ENCODE measurements at regions not wholly inside any gene's neighbourhood (a gene's known extent, or its start where the extent isn't known, plus 50 kb on each side); places are given as distances from the start of the nearest gene placed in this dataset.

DNA sequence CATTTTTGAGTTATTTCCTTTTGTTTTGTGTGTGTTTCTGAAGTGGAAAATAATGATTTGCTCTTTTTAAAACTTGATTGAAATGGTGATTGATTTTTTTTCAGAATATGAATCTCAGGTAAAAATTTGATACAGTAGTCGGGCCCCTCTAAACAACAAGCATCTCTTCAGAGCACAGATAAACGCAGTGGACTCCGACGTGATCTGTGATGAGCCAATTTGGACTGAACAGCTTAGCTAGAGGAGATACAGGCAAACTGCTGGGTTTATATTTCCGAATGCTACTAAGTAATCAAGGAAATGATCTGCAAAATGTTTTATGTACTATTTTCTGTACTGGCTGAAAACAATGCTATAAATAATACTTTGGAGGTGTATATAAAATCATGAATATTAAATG, 705.7 kb upstream of the RGS18 start:
- Histone ChIP-seq H3K9me2 (ENCODE audit: insufficient read depth, low read length) (no peaks in the 10 kb centered on the region), H2AFZ (ENCODE audit: low read length) (no peak overlapping the region), H3K79me2 (ENCODE audit: insufficient read depth, low read depth, low read length) (no peaks in the 10 kb centered on the region), H3K9me3 (ENCODE audit: low read length) (no peaks in the 10 kb centered on the region), H3K27ac (ENCODE audit: low read depth, low read length, poor library complexity, severe bottlenecking) (no peak overlapping the region), H3K4me1 (ENCODE audit: insufficient read depth, low read length, poor library complexity, severe bottlenecking) (no peaks in the 10 kb centered on the region), H4K20me1 (ENCODE audit: insufficient read depth, low read length) (no peaks in the 10 kb centered on the region), H3K4me2 (ENCODE audit: low read length) (no peak overlapping the region), H3K4me3 (ENCODE audit: low read depth, low read length, poor library complexity, severe bottlenecking) (no peak overlapping the region), H3K36me3 (ENCODE audit: insufficient read depth, low read length) (no peaks in the 10 kb centered on the region)
- no peak for DNase-seq (ENCODE audit: low spot score)
- no TSS peak for BruUV-seq (replicated peaks)
- POLR2A ChIA-PET: no interaction called here
- TF ChIP-seq, protein P1, sequence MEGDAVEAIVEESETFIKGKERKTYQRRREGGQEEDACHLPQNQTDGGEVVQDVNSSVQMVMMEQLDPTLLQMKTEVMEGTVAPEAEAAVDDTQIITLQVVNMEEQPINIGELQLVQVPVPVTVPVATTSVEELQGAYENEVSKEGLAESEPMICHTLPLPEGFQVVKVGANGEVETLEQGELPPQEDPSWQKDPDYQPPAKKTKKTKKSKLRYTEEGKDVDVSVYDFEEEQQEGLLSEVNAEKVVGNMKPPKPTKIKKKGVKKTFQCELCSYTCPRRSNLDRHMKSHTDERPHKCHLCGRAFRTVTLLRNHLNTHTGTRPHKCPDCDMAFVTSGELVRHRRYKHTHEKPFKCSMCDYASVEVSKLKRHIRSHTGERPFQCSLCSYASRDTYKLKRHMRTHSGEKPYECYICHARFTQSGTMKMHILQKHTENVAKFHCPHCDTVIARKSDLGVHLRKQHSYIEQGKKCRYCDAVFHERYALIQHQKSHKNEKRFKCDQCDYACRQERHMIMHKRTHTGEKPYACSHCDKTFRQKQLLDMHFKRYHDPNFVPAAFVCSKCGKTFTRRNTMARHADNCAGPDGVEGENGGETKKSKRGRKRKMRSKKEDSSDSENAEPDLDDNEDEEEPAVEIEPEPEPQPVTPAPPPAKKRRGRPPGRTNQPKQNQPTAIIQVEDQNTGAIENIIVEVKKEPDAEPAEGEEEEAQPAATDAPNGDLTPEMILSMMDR (conservative IDR thresholded peaks at IDR 0.05; ENCODE audit: low read length): no peak
- no peak for TF ChIP-seq EZH2phosphoT487 (IDR thresholded peaks at IDR 0.05; ENCODE audit: borderline replicate concordance, low read depth, low read length)
- intact Hi-C loops (cut with micrococcal nuclease; ENCODE audit: unreplicated experiment): no loop called here
- CTCF ChIA-PET (ENCODE audit: unreplicated experiment): no interaction called here

DNA sequence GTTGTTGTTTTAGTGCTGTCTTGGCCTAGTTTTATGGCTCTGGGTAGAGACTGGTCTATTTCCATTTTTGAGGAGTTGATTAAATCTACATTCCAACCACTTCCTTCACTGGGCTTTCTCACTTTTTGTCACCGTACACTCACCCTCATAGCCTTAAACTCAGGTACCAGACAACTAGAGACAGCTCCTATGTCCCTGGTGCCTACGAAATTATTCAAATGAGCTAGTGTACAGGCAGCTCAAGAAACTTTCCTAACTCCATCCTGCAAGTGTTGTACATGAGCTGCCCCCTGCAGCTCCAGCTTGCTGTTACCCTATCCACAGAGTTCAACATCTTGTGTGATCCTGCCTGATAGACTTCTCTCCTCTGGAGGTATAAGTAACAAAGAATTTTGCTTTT, 704.8 kb upstream of the RGS18 start:
- H3K36me3 ChIP-seq (ENCODE audit: insufficient read depth, low read length): no peaks in the 10 kb centered on the region
- H3K9me3 ChIP-seq (ENCODE audit: low read length): no peaks in the 10 kb centered on the region
- no peaks in the 10 kb centered on the region for H3K9me2 ChIP-seq (ENCODE audit: insufficient read depth, low read length)
- BruUV-seq (replicated peaks): no TSS peak
- H3K4me3 ChIP-seq (ENCODE audit: low read depth, low read length, poor library complexity, severe bottlenecking): no peak overlapping the region
- no peaks in the 10 kb centered on the region for H3K4me1 ChIP-seq (ENCODE audit: insufficient read depth, low read length, poor library complexity, severe bottlenecking)
- H4K20me1 ChIP-seq (ENCODE audit: insufficient read depth, low read length): no peaks in the 10 kb centered on the region
- intact Hi-C loops (cut with micrococcal nuclease; ENCODE audit: unreplicated experiment): no loop called here
- ChIA-PET CTCF (ENCODE audit: unreplicated experiment) (no interaction called here), POLR2A (no interaction called here)
- no peak overlapping the region for H3K27ac ChIP-seq (ENCODE audit: low read depth, low read length, poor library complexity, severe bottlenecking)
- H3K4me2 ChIP-seq (ENCODE audit: low read length): no peak overlapping the region
- H2AFZ ChIP-seq (ENCODE audit: low read length): no peak overlapping the region
- DNase-seq (ENCODE audit: low spot score): no peak
- H3K79me2 ChIP-seq (ENCODE audit: insufficient read depth, low read depth, low read length): no peaks in the 10 kb centered on the region
- TF ChIP-seq, protein P1 (conservative IDR thresholded peaks at IDR 0.05; ENCODE audit: low read length): no peak
- TF ChIP-seq EZH2phosphoT487 (IDR thresholded peaks at IDR 0.05; ENCODE audit: borderline replicate concordance, low read depth, low read length): no peak

DNA sequence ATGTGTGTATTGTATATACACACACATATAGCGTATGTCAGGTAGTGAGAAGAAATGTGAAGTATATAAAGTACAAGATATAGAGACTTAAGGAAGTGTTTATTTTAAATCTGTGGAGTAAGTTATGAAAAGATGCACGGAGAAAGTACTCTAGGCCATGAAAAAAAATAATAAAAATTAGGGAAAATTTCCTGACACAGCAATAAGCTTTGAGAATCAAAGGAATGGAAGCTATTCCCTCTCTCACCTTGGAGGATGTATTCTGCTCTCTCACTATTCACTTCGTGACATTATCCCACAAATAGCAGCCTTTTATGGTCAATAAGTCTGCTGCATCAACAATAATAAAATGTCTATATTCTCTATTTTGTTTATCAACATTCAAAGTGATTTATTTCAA, 700.4 kb upstream of the RGS18 start:
- H3K9me3 ChIP-seq (ENCODE audit: low read length): no peaks in the 10 kb centered on the region
- ChIA-PET CTCF (ENCODE audit: unreplicated experiment) (no interaction called here), POLR2A (no interaction called here)
- DNase-seq (ENCODE audit: low spot score): no peak
- no peaks in the 10 kb centered on the region for H3K9me2 ChIP-seq (ENCODE audit: insufficient read depth, low read length)
- no peaks in the 10 kb centered on the region for H3K79me2 ChIP-seq (ENCODE audit: insufficient read depth, low read depth, low read length)
- intact Hi-C loops (cut with micrococcal nuclease; ENCODE audit: unreplicated experiment): no loop called here
- no peak overlapping the region for H3K27ac ChIP-seq (ENCODE audit: low read depth, low read length, poor library complexity, severe bottlenecking)
- no peaks in the 10 kb centered on the region for H4K20me1 ChIP-seq (ENCODE audit: insufficient read depth, low read length)
- H3K4me2 ChIP-seq (ENCODE audit: low read length): no peak overlapping the region
- no peaks in the 10 kb centered on the region for H3K36me3 ChIP-seq (ENCODE audit: insufficient read depth, low read length)
- TF ChIP-seq EZH2phosphoT487 (IDR thresholded peaks at IDR 0.05; ENCODE audit: borderline replicate concordance, low read depth, low read length): no peak
- no peak overlapping the region for H2AFZ ChIP-seq (ENCODE audit: low read length)
- no peaks in the 10 kb centered on the region for H3K4me1 ChIP-seq (ENCODE audit: insufficient read depth, low read length, poor library complexity, severe bottlenecking)
- no peak overlapping the region for H3K4me3 ChIP-seq (ENCODE audit: low read depth, low read length, poor library complexity, severe bottlenecking)
- no TSS peak for BruUV-seq (replicated peaks)

Data from OCI-LY7 (cell line).